C4-2B (cell line): ENCODE measurements at regions not wholly inside any gene's neighbourhood (a gene's known extent, or its start where the extent isn't known, plus 50 kb on each side); places are given as distances from the start of the nearest gene placed in this dataset.
A peak's percentile ranks its signal among the peaks of the same experiment; 100 is the strongest.

Experiments
- H3K27ac ChIP-seq: fragments of 450-650 bp; 2 replicates; pipeline ENCODE4 v1.5.1; 2017
- ZFX ChIP-seq: fragments of 450-650 bp; IDR thresholded peaks from 2 replicates; pipeline ENCODE4 v1.6.1; 2017
- TF ChIP-seq, protein P1 (sequence below): fragments of 450-650 bp; conservative IDR thresholded peaks from 2 replicates; pipeline ENCODE4 v1.5.1; 2017; ENCODE audit warnings: mild to moderate bottlenecking

DNA sequence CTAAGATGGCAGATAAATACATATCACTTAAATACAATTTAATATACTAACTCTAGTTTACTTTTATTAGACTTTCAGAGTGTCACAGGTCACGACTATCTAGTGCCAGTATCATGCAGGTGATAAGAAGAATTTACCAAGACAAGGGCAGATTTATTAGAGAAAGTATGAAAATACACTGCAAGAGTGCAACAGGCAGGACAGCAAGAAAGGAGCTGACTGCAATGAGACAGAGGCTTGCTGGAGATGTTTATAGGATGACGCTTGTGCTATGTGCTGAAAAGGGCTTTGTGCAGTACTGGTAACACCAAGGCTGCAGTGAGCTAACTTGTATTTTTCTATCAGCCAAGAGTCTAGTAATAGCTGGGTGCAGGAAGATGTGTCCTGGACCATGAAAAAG lies 96.7 kb upstream of the QRFPR start:
- TF ChIP-seq ZFX, result no peak
- TF ChIP-seq, protein P1, sequence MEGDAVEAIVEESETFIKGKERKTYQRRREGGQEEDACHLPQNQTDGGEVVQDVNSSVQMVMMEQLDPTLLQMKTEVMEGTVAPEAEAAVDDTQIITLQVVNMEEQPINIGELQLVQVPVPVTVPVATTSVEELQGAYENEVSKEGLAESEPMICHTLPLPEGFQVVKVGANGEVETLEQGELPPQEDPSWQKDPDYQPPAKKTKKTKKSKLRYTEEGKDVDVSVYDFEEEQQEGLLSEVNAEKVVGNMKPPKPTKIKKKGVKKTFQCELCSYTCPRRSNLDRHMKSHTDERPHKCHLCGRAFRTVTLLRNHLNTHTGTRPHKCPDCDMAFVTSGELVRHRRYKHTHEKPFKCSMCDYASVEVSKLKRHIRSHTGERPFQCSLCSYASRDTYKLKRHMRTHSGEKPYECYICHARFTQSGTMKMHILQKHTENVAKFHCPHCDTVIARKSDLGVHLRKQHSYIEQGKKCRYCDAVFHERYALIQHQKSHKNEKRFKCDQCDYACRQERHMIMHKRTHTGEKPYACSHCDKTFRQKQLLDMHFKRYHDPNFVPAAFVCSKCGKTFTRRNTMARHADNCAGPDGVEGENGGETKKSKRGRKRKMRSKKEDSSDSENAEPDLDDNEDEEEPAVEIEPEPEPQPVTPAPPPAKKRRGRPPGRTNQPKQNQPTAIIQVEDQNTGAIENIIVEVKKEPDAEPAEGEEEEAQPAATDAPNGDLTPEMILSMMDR, result no peak

DNA sequence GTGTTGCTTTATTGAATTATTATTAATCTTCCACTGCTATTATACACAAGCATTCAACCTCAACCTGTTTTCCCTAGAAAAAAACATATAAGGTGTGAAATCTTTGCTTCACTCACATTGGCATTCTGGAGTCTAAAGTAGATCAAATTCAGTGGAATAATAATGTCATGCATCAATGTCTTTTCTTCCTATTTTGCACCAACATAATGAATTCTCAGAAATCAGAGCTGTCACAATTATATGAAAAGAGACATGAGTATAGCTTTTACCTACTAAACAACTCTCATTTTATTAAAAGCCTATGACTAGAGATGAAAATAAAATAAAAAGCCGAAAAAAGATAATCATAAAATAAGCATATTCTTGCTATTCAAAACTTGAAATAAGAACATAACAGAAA lies 96.3 kb upstream of the QRFPR start:
- no peak overlapping the region for H3K27ac ChIP-seq
- TF ChIP-seq, protein P1, result no peak
- TF ChIP-seq ZFX, result no peak

More for the DNA sequence above, 96.7 kb upstream of the QRFPR start:
- H3K27ac ChIP-seq, result no peak overlapping the region

DNA sequence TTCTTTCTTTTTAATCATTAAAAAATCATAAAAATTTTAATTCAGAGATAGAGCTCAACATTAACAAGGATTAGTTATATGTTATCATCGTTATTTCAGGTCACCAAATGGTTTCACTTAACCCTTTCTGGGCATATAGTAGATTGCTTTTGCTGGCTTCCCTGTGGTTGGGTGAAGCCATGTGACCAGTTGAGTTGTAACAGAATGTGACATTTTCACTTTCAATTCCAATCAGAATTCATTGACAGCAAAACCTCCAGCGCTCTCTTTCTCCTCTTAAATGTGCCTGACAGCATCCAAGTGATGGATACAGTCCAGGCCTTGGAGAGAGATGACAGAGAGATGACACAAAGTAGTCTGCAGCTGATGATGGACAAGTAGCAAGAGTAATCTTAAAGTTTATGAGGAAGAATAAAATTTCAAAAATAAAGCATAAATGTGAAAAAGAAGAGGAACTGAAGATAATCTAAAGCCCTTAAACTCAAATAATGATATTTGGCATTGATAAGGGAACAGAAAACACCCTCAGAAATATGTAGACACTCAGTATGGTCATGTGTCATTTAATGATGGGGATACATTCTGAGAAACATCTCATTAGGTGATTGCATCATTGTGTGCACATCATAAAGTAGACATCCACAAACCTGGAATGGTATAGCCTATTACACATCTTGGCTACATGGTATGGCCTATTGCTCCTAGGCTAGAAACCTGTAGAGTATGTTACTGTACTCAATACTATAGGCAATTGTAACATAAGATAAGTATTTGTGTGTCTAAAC lies 92.3 kb upstream of the QRFPR start:
- TF ChIP-seq, protein P1, result no peak
- TF ChIP-seq ZFX, result no peak
- no peak overlapping the region for H3K27ac ChIP-seq

DNA sequence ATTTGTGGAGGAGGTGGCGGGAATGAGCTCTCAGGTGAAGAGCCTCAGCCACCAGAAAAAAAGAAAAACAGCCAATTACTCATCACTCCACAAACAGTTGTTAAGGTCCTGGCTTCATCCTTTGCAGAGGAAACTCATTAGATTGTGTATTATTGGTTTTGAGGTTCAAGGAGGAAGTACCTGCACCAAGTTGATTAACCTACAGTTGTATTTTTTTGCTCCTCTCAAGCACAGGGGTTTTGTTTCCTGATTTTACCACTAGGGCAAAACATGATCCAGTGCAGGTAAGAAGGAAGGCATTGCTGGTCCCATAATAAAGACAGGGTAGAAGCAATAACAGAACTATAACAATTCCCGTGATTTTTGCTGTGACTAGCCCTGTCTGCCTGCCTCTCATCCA lies 84.0 kb upstream of the QRFPR start:
- H3K27ac ChIP-seq, result no peak overlapping the region
- TF ChIP-seq, protein P1, result no peak
- TF ChIP-seq ZFX, result no peak

DNA sequence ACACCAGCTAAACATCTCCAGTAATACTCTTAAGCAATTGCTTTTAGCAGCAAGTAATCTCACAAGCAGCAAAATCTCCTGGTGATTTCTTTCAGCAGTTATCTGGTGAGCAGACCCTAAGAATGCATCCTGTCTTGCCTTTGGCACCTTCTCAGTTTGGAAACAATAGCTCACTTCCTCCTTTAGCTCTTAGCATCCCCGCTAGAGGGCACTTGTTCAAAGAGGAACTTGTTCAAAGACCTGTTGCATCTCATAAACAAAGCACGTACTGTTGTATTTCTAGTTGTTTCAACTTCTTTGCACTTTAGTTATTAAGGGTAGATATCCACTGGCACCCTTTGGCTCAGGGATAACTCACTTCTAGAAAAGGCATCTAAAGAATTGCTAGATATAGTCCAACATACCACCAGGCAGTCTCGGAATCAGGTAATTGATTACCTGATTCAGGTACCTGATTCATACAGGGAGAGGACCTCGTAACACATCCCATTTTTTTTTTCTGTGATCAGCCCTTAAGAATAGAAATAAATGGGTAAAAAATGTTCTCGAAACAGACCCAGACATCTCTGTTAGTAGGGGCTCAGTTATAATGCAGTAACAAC lies 81.9 kb upstream of the QRFPR start:
- TF ChIP-seq, protein P1, result peak; percentile 79
- TF ChIP-seq ZFX, result no peak
- H3K27ac ChIP-seq, result no peak overlapping the region

DNA sequence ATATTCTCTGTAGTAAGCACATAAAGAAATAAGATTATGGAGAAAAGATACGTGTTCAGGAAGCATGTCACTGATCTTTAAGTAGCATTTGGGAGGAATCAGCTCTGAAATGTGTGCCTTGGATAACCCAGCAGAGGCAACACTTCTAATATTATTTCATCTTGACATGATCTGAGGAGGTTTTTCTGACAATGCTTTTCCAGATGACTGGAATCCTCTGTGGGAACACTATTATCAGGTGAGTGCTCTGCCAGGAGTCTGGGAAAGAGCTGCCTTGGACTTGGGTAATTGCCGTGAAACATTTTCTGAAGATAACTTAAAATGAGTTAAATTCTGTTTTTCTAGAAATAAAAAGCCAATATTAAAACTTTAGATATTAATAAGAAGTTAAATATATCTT lies 78.2 kb upstream of the QRFPR start:
- H3K27ac ChIP-seq, result no peak overlapping the region
- TF ChIP-seq, protein P1, result no peak
- TF ChIP-seq ZFX, result no peak

DNA sequence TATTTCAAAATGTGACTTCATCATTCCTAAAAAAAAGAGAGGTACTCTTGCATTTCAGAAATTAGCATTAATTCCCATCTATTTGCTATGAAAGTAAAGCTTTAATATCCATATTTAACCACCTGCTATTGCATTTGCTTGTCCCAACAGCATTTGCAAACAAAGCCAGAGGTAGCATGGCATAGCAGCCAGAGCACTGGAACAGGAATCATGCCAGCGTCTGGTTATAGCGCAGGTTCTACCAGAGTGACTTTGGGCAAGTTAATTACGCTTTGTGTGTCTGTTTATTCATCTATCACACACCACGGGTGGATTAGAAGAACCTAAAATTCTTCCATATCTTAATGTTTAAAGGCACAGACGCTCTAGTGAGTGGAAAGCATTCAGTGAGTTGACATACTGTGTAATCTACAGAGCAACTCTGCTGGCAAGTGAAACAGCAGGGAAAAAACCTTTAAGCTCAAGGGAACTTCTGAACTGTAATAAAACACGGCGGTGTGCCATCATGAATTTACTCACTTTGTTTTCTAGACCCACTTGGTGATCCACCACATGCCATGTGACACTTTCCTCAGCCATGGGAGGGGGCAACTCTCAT lies 76.6 kb upstream of the QRFPR start:
- H3K27ac ChIP-seq, result no peak overlapping the region
- no peak for TF ChIP-seq ZFX
- TF ChIP-seq, protein P1, result no peak
